Activated CD8-positive, alpha-beta memory T cell treated with anti-CD3 and anti-CD28 coated beads for 48 hours (primary cell): ENCODE measurements at regions not wholly inside any gene's neighbourhood (a gene's known extent, or its start where the extent isn't known, plus 50 kb on each side); places are given as distances from the start of the nearest gene placed in this dataset.

Source experiments
- DNase-seq, 3 experiments: peaks; one replicate each; pipeline ENCODE4 v3.0.0-alpha.2; 2020; ENCODE audit warnings: low read depth in 2 of 3, low spot score in 2 of 3

GRCh38 chr4:12595489-12595888 lies 888.7 kb downstream of the RAB28 start:
- no peak for DNase-seq

GRCh38 chr4:12588582-12588981 lies 895.6 kb downstream of the RAB28 start:
- no peak for DNase-seq

- no peak for DNase-seq
Observed at GRCh38 chr4:12586242-12587006, 897.7 kb downstream of the RAB28 start.

GRCh38 chr4:12584116-12584875 lies 899.8 kb downstream of the RAB28 start:
- no peak for DNase-seq

- no peak for DNase-seq
Observed at GRCh38 chr4:12583275-12583674, 900.9 kb downstream of the RAB28 start.

- no peak for DNase-seq
Observed at GRCh38 chr4:12580787-12581186, 903.4 kb downstream of the RAB28 start.

- DNase-seq = no peak
Observed at GRCh38 chr4:12579172-12579571, 905.0 kb downstream of the RAB28 start.

- no peak for DNase-seq
Observed at GRCh38 chr4:12576409-12576808, 907.7 kb downstream of the RAB28 start.

- no peak for DNase-seq
Observed at GRCh38 chr4:12573716-12574115, 910.4 kb downstream of the RAB28 start.

GRCh38 chr4:12562476-12563140 lies 921.5 kb downstream of the RAB28 start:
- DNase-seq = no peak

- DNase-seq = no peak
Observed at GRCh38 chr4:12562021-12562420, 922.1 kb downstream of the RAB28 start.

GRCh38 chr4:12555011-12555410 lies 929.1 kb downstream of the RAB28 start:
- no peak for DNase-seq

- DNase-seq = no peak
Observed at GRCh38 chr4:12548678-12549077, 935.5 kb downstream of the RAB28 start.

- DNase-seq = no peak
Observed at GRCh38 chr4:12545812-12546211, 938.3 kb downstream of the RAB28 start.

GRCh38 chr4:12538162-12538561 lies 946.0 kb downstream of the RAB28 start:
- DNase-seq = no peak

- DNase-seq = no peak
Observed at GRCh38 chr4:12534684-12535083, 949.5 kb downstream of the RAB28 start.

GRCh38 chr4:12519426-12519825 lies 964.7 kb downstream of the RAB28 start:
- DNase-seq = no peak

- no peak for DNase-seq
Observed at GRCh38 chr4:12507868-12508481, 976.2 kb downstream of the RAB28 start.

GRCh38 chr4:12500409-12500808 lies 983.7 kb downstream of the RAB28 start:
- DNase-seq = no peak

GRCh38 chr4:12499693-12500092 lies 984.4 kb downstream of the RAB28 start:
- no peak for DNase-seq

- no peak for DNase-seq
Observed at GRCh38 chr4:12495211-12495610, 988.9 kb downstream of the RAB28 start.
